Astrocyte of the cerebellum (primary cell): ENCODE measurements at regions not wholly inside any gene's neighbourhood (a gene's known extent, or its start where the extent isn't known, plus 50 kb on each side); places are given as distances from the start of the nearest gene placed in this dataset.

Experiments used
- DNase-seq: peaks from one replicate; pipeline ENCODE4 v3.0.0-alpha.2; 2011; ENCODE audit warnings: low read depth
- H3K4me3 ChIP-seq: 2 replicates; pipeline ENCODE4 v1.5.1; 2011; ENCODE audit warnings: mild to moderate bottlenecking, low read depth, low read length, moderate library complexity
- CTCF ChIP-seq: IDR thresholded peaks from 2 replicates; pipeline ENCODE4 v1.5.1; 2012; ENCODE audit warnings: low read length, low read depth, moderate library complexity, mild to moderate bottlenecking; ENCODE audit errors: missing control alignments
- in situ Hi-C: cut with HindIII; loops from 2 replicates; pipeline ENCODE4 v1.10.0; 2017; ENCODE audit warnings: low sequenced_read_pairs

GRCh38 chr1:86277936-86278335, 118.2 kb downstream of the ODF2L start:
- DNase-seq, result no peak
- in situ Hi-C loops, result no loop called here
- no peak for TF ChIP-seq CTCF
- H3K4me3 ChIP-seq, result no peak overlapping the region

- no peak for TF ChIP-seq CTCF
- in situ Hi-C loops, result no loop called here
- DNase-seq, result no peak
- H3K4me3 ChIP-seq, result no peak overlapping the region
These were observed 116.5 kb upstream of the COL24A1 start for GRCh38 chr1:86273066-86273465.

- no peak for DNase-seq
- no peak overlapping the region for H3K4me3 ChIP-seq
- in situ Hi-C loops, result no loop called here
- no peak for TF ChIP-seq CTCF
These were observed 115.5 kb upstream of the COL24A1 start for GRCh38 chr1:86272083-86272482.

- H3K4me3 ChIP-seq, result no peak overlapping the region
- TF ChIP-seq CTCF, result no peak
- in situ Hi-C loops, result no loop called here
- no peak for DNase-seq
These were observed 114.5 kb upstream of the COL24A1 start for GRCh38 chr1:86271046-86271445.

GRCh38 chr1:86263101-86263500, 106.5 kb upstream of the COL24A1 start:
- DNase-seq, result no peak
- no peak for TF ChIP-seq CTCF
- H3K4me3 ChIP-seq, result no peak overlapping the region
- in situ Hi-C loops, result no loop called here

GRCh38 chr1:86260476-86260875, 103.9 kb upstream of the COL24A1 start:
- no peak overlapping the region for H3K4me3 ChIP-seq
- in situ Hi-C loops, result no loop called here
- no peak for DNase-seq
- TF ChIP-seq CTCF, result no peak

GRCh38 chr1:86259390-86259789, 102.8 kb upstream of the COL24A1 start:
- TF ChIP-seq CTCF, result no peak
- H3K4me3 ChIP-seq, result no peak overlapping the region
- no peak for DNase-seq
- in situ Hi-C loops, result no loop called here
